RWPE2 (cell line): ENCODE measurements at regions not wholly inside any gene's neighbourhood (a gene's known extent, or its start where the extent isn't known, plus 50 kb on each side); places are given as distances from the start of the nearest gene placed in this dataset.
"Not testable (repeated sequence)": the region's sequence is repeated elsewhere in the genome, so short reads cannot be mapped to it uniquely, and the experiment has no call there.

Experiments
- ATAC-seq: fragments of 200-7000 bp; cut with Tn5 transposase; 3 replicates; pipeline ENCODE4 v1.9.1; 2021; ENCODE audit warnings: low read depth
- DNase-seq: peaks from one replicate; pipeline ENCODE4 v3.0.0-alpha.2; 2020; ENCODE audit warnings: low spot score
- H3K27ac ChIP-seq: fragments of 450-650 bp; 2 replicates; pipeline ENCODE4 v1.5.1; 2017; ENCODE audit warnings: mild to moderate bottlenecking; ENCODE audit not compliant: poor library complexity, severe bottlenecking
- H3K27me3 ChIP-seq: fragments of 250-450 bp; sonication (Bioruptor Pico); 2 replicates; pipeline ENCODE4 v1.5.1; 2021; ENCODE audit warnings: mild to moderate bottlenecking, moderate library complexity; ENCODE audit not compliant: insufficient read depth, poor library complexity, severe bottlenecking
- H3K36me3 ChIP-seq: fragments of 250-450 bp; sonication (Bioruptor Pico); 2 replicates; pipeline ENCODE4 v1.5.1; 2020; ENCODE audit warnings: low read depth, mild to moderate bottlenecking, moderate library complexity
- H3K4me1 ChIP-seq: fragments of 250-450 bp; sonication (Bioruptor Pico); 2 replicates; pipeline ENCODE4 v1.5.1; 2021; ENCODE audit warnings: mild to moderate bottlenecking, moderate library complexity; ENCODE audit not compliant: insufficient read depth, poor library complexity, severe bottlenecking
- H3K4me3 ChIP-seq: fragments of 250-450 bp; sonication (Bioruptor Pico); 2 replicates; pipeline ENCODE4 v1.5.1; 2021; ENCODE audit warnings: mild to moderate bottlenecking, moderate library complexity; ENCODE audit not compliant: severe bottlenecking
- H3K9me3 ChIP-seq: fragments of 250-450 bp; sonication (Bioruptor Pico); 2 replicates; pipeline ENCODE4 v1.5.1; 2021; ENCODE audit warnings: mild to moderate bottlenecking, moderate library complexity; ENCODE audit not compliant: severe bottlenecking
- TF ChIP-seq, protein P1 (sequence below): fragments of 450-650 bp; IDR thresholded peaks from one replicate; pipeline ENCODE4 v1.5.1; 2017; ENCODE audit warnings: mild to moderate bottlenecking, moderate library complexity; ENCODE audit not compliant: poor library complexity, severe bottlenecking

DNA sequence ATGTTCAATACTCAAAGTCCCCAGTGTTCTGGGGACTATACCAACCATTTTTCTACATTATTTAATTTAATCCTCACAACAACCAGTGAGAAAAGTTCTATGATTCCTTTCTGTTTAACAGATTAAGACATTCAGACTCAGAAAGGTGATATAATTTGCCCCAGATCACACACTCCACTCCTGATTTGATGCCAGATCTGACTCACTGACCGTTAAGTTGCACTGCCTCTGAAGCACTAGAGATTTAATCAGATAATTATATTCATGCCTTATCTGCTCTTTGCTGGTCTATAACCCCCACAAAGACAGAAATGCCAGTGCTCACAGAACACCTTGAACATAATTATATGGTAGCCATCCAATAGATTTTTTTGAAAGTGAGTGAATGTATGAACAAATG lies 501.0 kb downstream of the IGSF11 start:
- H3K27ac ChIP-seq: no peak overlapping the region
- DNase-seq (no peak), ATAC-seq (no peak)
- H3K4me1 ChIP-seq: peaks cover 40% of the 10 kb centered on the region
- TF ChIP-seq, protein P1, sequence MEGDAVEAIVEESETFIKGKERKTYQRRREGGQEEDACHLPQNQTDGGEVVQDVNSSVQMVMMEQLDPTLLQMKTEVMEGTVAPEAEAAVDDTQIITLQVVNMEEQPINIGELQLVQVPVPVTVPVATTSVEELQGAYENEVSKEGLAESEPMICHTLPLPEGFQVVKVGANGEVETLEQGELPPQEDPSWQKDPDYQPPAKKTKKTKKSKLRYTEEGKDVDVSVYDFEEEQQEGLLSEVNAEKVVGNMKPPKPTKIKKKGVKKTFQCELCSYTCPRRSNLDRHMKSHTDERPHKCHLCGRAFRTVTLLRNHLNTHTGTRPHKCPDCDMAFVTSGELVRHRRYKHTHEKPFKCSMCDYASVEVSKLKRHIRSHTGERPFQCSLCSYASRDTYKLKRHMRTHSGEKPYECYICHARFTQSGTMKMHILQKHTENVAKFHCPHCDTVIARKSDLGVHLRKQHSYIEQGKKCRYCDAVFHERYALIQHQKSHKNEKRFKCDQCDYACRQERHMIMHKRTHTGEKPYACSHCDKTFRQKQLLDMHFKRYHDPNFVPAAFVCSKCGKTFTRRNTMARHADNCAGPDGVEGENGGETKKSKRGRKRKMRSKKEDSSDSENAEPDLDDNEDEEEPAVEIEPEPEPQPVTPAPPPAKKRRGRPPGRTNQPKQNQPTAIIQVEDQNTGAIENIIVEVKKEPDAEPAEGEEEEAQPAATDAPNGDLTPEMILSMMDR: no peak
- H3K9me3 ChIP-seq: peaks cover 6% of the 10 kb centered on the region
- H3K27me3 ChIP-seq: no peaks in the 10 kb centered on the region
- no peaks in the 10 kb centered on the region for H3K36me3 ChIP-seq
- H3K4me3 ChIP-seq: no peak overlapping the region

DNA sequence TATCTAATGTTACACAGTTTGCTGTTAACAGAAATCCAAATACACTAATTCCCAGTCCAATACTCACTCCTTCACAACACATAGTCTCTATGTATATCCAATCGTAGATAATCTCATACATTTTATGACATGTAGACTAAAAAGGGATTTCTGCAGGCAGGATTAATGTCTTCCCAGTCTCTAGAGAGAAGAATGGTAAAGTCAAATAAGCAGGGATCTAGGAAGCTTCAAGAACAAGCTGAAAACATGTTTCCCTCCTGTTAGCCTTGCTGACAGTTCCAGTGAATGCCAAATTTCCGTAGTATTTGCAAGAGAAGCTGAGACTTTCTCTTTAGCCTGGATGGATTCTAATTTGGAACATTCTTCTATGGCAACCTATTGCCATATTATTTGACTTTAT lies 500.1 kb downstream of the IGSF11 start:
- Histone ChIP-seq H3K36me3 (no peaks in the 10 kb centered on the region), H3K27ac (no peak overlapping the region), H3K4me3 (no peak overlapping the region), H3K27me3 (no peaks in the 10 kb centered on the region), H3K9me3 (no peaks in the 10 kb centered on the region), H3K4me1 (peaks cover 36% of the 10 kb centered on the region)
- TF ChIP-seq, protein P1: no peak
- no peak for DNase-seq
- no peak for ATAC-seq

DNA sequence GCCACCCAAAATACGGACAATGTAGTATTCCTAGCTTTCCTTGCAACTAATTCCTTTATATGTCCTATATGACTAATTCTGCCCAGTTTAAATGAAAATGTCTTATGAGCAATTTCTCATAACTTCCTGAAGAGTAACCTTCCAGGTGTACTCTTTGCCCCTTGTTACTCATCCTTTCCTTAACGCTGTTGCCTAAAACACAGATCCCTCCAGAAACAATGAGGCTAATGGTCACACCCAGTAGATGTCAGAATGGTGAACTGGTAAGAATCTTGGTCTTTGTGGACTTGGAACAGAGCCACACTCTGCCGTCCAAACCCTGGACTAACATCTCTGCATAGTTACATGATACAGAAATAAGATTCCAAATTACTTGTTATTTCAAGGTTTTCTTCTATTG lies 497.9 kb downstream of the IGSF11 start:
- ATAC-seq (peak; percentile 100), DNase-seq (peak; percentile 60)
- Histone ChIP-seq H3K9me3 (no peaks in the 10 kb centered on the region), H3K4me1 (peaks cover 33% of the 10 kb centered on the region), H3K4me3 (no peak overlapping the region), H3K27me3 (no peaks in the 10 kb centered on the region), H3K27ac (peak overlapping the region; percentile 74), H3K36me3 (no peaks in the 10 kb centered on the region)
- TF ChIP-seq, protein P1: peak; percentile 15

DNA sequence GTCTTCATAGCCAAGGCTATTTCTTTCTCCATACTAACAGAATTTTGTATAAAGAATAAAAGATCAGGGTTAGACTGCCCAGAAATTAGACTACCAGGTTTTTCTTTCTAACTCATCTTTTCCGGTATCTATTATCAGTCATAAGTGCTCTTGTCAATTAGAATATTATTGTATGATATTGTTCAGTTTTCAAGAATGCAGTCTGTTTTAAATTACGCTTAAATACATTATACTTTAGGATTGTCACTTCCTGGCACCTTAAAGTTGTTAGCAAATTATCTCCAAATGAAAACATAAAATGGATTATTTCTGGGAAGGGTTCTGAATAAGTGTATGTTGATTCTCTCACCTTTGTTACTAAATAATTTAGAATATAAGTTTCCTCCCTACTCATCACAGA lies 497.2 kb downstream of the IGSF11 start:
- ATAC-seq (no peak), DNase-seq (no peak)
- Histone ChIP-seq H3K36me3 (no peaks in the 10 kb centered on the region), H3K27ac (peak overlapping the region; percentile 74), H3K27me3 (no peaks in the 10 kb centered on the region), H3K4me3 (no peak overlapping the region), H3K9me3 (no peaks in the 10 kb centered on the region), H3K4me1 (peaks cover 40% of the 10 kb centered on the region)
- TF ChIP-seq, protein P1: no peak

DNA sequence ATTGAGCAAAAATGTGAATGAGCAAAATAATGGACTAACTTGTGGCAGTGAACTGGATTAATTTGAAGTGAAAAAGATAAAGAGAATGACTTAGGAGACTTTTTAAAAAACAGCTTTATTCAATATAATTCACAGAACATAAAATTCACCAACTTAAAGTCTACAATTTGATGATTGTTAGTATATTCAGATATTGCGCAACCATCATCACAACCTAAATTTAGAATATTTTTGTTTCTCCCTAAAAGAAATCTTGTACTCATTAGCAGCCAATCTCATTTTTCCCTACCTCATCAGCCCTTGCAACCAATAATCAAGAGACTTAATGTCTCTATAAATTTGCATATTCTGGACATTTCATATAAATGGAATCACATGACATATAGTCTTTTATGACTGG lies 496.5 kb downstream of the IGSF11 start:
- TF ChIP-seq, protein P1: no peak
- ATAC-seq (no peak), DNase-seq (no peak)

DNA sequence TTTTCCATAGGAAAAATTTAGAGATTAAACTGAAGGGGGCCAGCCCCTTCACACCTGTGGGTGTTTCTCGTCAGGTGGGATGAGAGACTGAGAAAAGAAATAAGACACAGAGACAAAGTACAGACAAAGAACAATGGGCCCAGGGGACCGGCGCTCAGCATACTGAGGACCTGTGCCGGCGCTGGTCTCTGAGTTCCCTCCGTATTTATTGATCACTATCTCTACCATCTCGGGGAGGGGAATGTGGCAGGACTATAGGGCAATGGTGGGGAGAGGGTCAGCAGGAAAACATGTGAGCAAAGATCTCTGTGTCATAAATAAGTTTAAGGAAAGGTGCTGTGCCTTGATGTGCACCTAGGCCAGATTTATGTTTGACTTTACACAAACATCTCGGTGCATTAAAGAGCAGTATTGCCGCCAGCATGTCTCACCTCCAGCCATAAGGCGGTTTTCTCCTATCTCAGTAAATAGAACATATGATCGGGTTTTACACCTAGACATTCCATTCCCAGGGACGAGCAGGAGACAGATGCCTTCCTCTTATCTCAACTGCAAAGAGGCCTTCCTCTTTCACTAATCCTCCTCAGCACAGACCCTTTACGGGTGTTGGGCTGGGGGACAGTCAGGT lies 494.7 kb downstream of the IGSF11 start:
- ATAC-seq, DNase-seq, H3K27me3 ChIP-seq, H3K36me3 ChIP-seq, H3K9me3 ChIP-seq, H3K4me3 ChIP-seq: not testable (repeated sequence)
- peaks cover 51% of the 10 kb centered on the region for H3K4me1 ChIP-seq
- peak overlapping the region; percentile 78 for H3K27ac ChIP-seq

More for the DNA sequence above, 496.5 kb downstream of the IGSF11 start:
- H3K36me3 ChIP-seq: no peaks in the 10 kb centered on the region
- H3K9me3 ChIP-seq: no peaks in the 10 kb centered on the region
- no peak overlapping the region for H3K4me3 ChIP-seq
- no peaks in the 10 kb centered on the region for H3K27me3 ChIP-seq
- H3K27ac ChIP-seq: no peak overlapping the region
- peaks cover 41% of the 10 kb centered on the region for H3K4me1 ChIP-seq

DNA sequence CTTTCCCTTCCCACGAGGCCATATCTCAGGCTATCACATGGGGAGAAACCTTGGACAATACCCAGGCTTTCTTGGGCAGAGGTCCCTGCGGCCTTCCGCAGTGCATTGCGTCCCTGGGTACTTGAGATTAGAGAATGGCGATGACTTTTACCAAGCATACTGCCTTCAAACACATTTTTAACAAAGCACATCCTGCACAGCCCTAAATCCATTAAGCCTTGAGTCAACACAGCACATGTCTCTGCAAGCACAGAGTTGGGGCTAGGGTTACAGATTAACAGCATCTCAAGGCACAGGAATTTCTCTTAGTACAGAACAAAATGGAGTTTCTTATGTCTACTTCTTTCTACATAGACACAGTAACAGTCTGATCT lies 494.2 kb downstream of the IGSF11 start:
- Histone ChIP-seq H3K27ac (peak overlapping the region; percentile 78), H3K4me1 (peaks cover 55% of the 10 kb centered on the region)
- H3K36me3 ChIP-seq, DNase-seq, ATAC-seq, H3K9me3 ChIP-seq, H3K27me3 ChIP-seq, H3K4me3 ChIP-seq: not testable (repeated sequence)
